ENCODE measurements at regions not wholly inside any gene's neighbourhood (a gene's known extent, or its start where the extent isn't known, plus 50 kb on each side); places are given as distances from the start of the nearest gene placed in this dataset.

DNA sequence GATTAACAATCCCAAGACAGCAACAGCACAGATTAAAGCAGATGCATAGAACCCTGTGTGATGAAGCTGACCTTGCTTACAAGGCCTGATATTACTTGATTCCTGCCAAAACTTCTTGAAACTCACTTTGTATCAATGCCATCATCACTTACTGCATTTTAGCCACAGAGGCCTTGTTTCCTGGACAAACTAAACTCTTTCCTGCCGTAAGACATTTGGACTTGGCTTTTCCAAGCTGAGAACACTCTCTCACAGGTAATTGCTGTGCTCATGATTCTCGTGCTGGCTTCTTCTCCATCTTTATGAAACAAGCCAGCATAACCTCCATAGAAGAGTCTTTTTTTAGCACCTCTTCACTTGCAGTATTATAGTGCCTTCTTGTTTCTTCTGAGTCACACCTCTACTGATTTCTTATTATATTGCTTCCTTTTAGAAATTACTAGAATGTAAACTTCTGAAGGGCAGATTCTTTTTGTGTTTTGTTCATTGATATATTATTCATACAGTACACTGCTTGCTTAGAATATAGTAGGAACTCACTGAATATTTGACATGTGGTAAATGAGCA lies 456.5 kb upstream of the ZNF608 start:
- DNase-seq: no peak
- H3K36me3 ChIP-seq: no peaks in the 10 kb centered on the region
- H3K4me3 ChIP-seq (ENCODE audit: low read depth, low read length): no peak overlapping the region
- peaks cover 23% of the 10 kb centered on the region for H3K4me1 ChIP-seq
- H3K27me3 ChIP-seq: no peaks in the 10 kb centered on the region
- TF ChIP-seq, protein P1, sequence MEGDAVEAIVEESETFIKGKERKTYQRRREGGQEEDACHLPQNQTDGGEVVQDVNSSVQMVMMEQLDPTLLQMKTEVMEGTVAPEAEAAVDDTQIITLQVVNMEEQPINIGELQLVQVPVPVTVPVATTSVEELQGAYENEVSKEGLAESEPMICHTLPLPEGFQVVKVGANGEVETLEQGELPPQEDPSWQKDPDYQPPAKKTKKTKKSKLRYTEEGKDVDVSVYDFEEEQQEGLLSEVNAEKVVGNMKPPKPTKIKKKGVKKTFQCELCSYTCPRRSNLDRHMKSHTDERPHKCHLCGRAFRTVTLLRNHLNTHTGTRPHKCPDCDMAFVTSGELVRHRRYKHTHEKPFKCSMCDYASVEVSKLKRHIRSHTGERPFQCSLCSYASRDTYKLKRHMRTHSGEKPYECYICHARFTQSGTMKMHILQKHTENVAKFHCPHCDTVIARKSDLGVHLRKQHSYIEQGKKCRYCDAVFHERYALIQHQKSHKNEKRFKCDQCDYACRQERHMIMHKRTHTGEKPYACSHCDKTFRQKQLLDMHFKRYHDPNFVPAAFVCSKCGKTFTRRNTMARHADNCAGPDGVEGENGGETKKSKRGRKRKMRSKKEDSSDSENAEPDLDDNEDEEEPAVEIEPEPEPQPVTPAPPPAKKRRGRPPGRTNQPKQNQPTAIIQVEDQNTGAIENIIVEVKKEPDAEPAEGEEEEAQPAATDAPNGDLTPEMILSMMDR (IDR thresholded peaks at IDR 0.05; ENCODE audit: low read depth, low read length): no peak
- no peaks in the 10 kb centered on the region for H3K9me3 ChIP-seq

DNA sequence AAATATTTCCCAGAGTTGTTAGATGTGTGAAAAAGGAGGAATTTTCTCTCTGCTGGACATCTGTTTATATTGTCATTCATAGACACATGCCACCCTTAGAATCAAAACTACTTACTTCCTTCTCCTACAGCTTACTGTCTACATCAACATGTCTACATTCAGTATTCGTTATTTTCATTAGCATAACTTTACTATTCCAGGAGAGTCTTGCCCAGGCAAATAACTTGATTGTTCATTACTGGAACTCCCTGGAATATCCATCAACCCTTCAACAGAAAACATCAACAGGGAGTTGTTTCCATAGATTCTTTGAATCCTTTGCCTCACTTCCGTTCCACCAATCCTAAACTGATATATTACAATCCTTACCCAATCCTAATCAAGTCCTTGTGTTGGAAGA lies 457.5 kb upstream of the ZNF608 start:
- TF ChIP-seq, protein P1 (IDR thresholded peaks at IDR 0.05; ENCODE audit: low read depth, low read length): no peak
- Histone ChIP-seq H3K9me3 (no peaks in the 10 kb centered on the region), H3K4me3 (ENCODE audit: low read depth, low read length) (no peak overlapping the region), H3K4me1 (peaks cover 23% of the 10 kb centered on the region), H3K36me3 (no peaks in the 10 kb centered on the region), H3K27me3 (no peaks in the 10 kb centered on the region)
- DNase-seq: no peak

DNA sequence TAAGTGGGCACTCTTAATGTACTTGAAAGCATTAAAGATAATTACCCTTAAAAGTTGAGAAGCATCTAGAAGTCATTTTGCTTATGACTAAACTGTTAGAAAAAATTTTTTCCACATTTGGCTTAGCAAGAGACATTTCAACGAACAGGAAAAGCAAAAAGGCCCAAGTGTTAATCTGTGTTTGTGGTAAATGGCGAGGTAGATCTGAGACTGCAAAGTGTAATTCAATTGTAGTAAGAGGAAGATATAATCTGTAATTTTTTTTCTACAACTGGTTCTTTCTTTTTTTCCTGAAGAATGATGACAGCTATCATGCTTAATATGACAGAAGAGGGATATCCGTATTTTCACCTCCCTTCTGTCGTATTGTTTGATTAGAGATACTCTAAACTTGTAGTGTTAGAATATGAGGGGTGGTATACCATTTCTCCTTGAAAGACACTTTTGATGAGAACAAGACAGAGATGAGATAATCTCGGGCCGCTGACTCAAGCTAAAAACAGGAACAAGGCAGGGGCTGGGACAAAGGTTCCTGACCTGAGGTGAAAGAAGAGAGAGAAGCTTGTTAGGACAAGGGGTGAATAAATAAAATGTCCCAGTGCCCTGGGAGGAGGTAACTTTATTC lies 459.3 kb upstream of the ZNF608 start:
- no peaks in the 10 kb centered on the region for H3K36me3 ChIP-seq

DNA sequence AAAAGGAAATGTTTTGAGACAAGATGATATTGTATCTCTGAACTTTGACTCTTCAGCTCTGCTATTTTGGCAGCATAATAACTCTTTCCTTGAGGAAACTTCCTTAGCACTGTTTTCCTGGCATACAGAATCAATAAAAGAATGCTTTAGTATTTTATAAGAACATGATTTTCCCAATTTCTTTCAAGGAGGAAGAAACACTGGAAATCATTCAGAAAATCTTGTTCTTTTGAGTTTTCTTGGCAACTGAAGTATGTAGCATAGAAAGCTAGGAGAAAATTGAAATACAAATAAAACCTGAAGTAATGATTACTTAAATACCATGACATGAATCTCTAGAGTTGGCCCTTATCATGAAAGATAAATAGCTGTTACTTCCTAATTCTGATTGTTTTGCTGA lies 461.4 kb upstream of the ZNF608 start:
- TF ChIP-seq, protein P1 (IDR thresholded peaks at IDR 0.05; ENCODE audit: low read depth, low read length): no peak
- Histone ChIP-seq H3K27me3 (no peaks in the 10 kb centered on the region), H3K4me3 (ENCODE audit: low read depth, low read length) (no peak overlapping the region), H3K36me3 (no peaks in the 10 kb centered on the region), H3K4me1 (peaks cover 27% of the 10 kb centered on the region), H3K9me3 (no peaks in the 10 kb centered on the region)
- no peak for DNase-seq

More for the DNA sequence above, 459.3 kb upstream of the ZNF608 start:
- TF ChIP-seq, protein P1 (IDR thresholded peaks at IDR 0.05; ENCODE audit: low read depth, low read length): no peak
- Histone ChIP-seq H3K9me3 (no peaks in the 10 kb centered on the region), H3K27me3 (no peaks in the 10 kb centered on the region), H3K4me1 (peaks cover 23% of the 10 kb centered on the region), H3K4me3 (ENCODE audit: low read depth, low read length) (no peak overlapping the region)
- DNase-seq: no peak

DNA sequence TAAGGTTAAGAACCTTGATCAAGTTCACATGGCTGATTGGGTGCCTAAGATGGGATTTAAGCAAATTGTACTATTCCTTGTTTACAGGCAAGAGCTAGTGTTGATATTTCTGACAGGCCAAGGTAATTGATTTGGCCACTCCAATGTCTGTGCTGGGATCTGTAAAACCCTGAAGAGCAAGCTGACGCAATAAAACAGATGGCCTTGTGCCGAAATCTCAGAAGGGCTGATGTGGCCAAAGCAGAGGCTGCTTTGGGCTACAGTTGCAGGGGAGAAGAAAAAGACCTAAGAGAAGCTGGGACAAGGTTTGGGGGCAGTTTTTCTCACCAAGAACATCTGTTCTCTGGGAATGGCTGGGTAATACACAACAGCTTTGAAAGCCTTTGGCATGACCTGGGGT lies 463.2 kb upstream of the ZNF608 start:
- TF ChIP-seq, protein P1 (IDR thresholded peaks at IDR 0.05; ENCODE audit: low read depth, low read length): no peak
- Histone ChIP-seq H3K27me3 (no peaks in the 10 kb centered on the region), H3K4me3 (ENCODE audit: low read depth, low read length) (no peak overlapping the region), H3K36me3 (no peaks in the 10 kb centered on the region), H3K4me1 (peaks cover 27% of the 10 kb centered on the region), H3K9me3 (no peaks in the 10 kb centered on the region)
- DNase-seq: peak; percentile 65

DNA sequence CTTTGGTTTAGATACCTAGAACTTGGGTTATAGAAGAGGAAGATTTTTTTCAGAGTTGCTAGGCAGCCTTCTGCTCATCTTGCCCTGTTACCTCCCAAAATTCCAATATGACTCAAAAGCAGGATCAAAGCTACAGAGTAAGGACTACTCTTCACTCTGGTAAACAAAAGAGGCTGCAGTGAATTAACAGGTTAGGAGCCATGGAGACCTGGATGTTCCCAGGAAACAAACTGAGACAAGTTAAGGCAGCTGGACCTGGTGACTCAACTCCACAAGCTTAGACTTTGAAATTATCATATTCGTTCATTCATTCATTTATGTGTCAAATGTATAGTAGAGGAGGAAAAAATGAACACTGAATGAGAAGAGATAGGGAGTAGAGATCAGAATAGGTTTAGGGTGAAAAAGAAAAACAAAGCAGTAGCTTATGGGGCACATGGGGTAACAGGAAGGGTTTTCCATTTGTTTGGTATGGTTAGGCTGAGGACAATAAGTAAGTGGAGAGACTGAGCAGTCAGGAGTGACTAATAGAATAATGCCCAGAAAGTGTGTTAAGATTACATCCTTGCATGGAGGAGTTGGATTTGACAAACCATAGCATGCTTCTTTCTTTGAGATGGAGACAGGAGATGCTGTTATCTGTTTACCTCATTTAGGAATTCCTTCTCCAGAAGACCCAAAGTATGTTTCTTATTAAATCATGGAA lies 464.0 kb upstream of the ZNF608 start:
- Histone ChIP-seq H3K9me3 (no peaks in the 10 kb centered on the region), H3K27me3 (no peaks in the 10 kb centered on the region), H3K36me3 (no peaks in the 10 kb centered on the region), H3K4me1 (peaks cover 26% of the 10 kb centered on the region), H3K4me3 (ENCODE audit: low read depth, low read length) (no peak overlapping the region)
- TF ChIP-seq, protein P1 (IDR thresholded peaks at IDR 0.05; ENCODE audit: low read depth, low read length): no peak
- no peak for DNase-seq
